HL-60 (cell line): ENCODE measurements at regions not wholly inside any gene's neighbourhood (a gene's known extent, or its start where the extent isn't known, plus 50 kb on each side); places are given as distances from the start of the nearest gene placed in this dataset.

ENCODE experiments used
- DNase-seq, 2 experiments: peaks; one replicate each; pipeline ENCODE4 v3.0.0-alpha.2; 2010 to 2020; ENCODE audit warnings: low read depth in 1 of 2, low spot score in 1 of 2
- H3K27ac ChIP-seq: fragments of 250-450 bp; sonication (Bioruptor Pico); replicated peaks from 2 replicates; pipeline ENCODE4 v1.5.1; 2020; ENCODE audit warnings: mild to moderate bottlenecking, moderate library complexity
- H3K27me3 ChIP-seq: fragments of 250-450 bp; sonication (Bioruptor Pico); 2 replicates; pipeline ENCODE4 v1.5.1; 2021; ENCODE audit warnings: mild to moderate bottlenecking, moderate library complexity; ENCODE audit not compliant: insufficient read depth, poor library complexity, severe bottlenecking
- H3K4me3 ChIP-seq: replicated peaks from 2 replicates; pipeline ENCODE4 v1.5.1; 2011; ENCODE audit warnings: mild to moderate bottlenecking, control low read depth, low read length; ENCODE audit not compliant: insufficient read depth
- GABPA ChIP-seq: IDR thresholded peaks from 2 replicates; pipeline ENCODE4 v1.6.1; 2012; ENCODE audit warnings: low read depth
- POLR2AphosphoS5 ChIP-seq: IDR thresholded peaks from 2 replicates; pipeline ENCODE4 v1.6.1; 2012; ENCODE audit warnings: low read depth
- SPI1 ChIP-seq: IDR thresholded peaks from 2 replicates; pipeline ENCODE4 v1.6.1; 2012; ENCODE audit warnings: low read depth, mild to moderate bottlenecking, borderline replicate concordance
- TF ChIP-seq, protein P1 (sequence below): IDR thresholded peaks from one replicate; pipeline ENCODE4 v1.5.1; 2011; ENCODE audit warnings: low read length, control low read depth, inconsistent platforms; ENCODE audit not compliant: insufficient read depth
- TF ChIP-seq, protein P2 (sequence below): IDR thresholded peaks from 2 replicates; pipeline ENCODE4 v1.6.1; 2012; ENCODE audit warnings: low read depth; ENCODE audit not compliant: insufficient replicate concordance

DNA sequence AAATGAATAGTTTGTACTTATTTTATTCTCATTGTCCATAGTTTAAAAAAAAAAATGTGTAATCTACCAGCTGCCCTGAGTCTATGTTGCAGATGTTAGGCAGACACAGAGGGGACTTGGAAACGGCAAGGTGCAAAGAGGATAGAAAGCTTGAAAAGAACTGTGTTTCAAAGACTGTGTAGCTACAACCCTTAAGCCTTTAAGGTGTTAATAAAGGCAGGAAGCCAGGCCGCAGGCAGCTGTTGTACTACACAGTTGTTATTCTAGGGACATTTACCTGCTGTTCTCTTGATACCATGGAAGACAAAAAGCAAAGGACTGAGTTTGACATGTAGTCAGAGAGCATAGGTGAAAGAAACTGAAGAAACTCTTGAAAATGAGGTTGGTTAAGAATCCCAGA lies 440.0 kb downstream of the TUSC7 start:
- Histone ChIP-seq H3K4me3 (no peak overlapping the region), H3K27ac (no peak overlapping the region), H3K27me3 (no peaks in the 10 kb centered on the region)
- no peak for DNase-seq
- TF ChIP-seq POLR2AphosphoS5 = no peak

DNA sequence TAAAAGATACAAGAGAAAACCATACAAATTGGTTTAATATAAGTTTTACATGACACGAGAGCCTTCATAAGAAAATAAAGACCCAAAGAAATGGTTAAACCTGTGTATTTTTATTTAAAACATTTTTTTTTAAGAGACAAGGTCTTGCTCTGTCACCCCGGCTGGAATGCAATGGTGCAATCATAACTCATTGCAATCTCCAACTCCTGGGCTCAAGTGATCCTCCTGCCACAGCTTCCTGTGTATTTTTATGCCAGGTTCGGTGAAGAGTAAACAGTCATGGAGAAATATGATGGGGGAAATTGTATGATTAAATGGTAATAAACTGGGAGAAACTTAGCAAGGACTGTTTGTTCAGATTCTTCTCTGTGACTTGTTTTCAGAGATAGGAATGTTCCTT lies 441.0 kb downstream of the TUSC7 start:
- no peak for DNase-seq
- Histone ChIP-seq H3K27me3 (no peaks in the 10 kb centered on the region), H3K27ac (no peak overlapping the region), H3K4me3 (no peak overlapping the region)
- TF ChIP-seq SPI1 (no peak), POLR2AphosphoS5 (no peak), GABPA (no peak)
- TF ChIP-seq, protein P1, sequence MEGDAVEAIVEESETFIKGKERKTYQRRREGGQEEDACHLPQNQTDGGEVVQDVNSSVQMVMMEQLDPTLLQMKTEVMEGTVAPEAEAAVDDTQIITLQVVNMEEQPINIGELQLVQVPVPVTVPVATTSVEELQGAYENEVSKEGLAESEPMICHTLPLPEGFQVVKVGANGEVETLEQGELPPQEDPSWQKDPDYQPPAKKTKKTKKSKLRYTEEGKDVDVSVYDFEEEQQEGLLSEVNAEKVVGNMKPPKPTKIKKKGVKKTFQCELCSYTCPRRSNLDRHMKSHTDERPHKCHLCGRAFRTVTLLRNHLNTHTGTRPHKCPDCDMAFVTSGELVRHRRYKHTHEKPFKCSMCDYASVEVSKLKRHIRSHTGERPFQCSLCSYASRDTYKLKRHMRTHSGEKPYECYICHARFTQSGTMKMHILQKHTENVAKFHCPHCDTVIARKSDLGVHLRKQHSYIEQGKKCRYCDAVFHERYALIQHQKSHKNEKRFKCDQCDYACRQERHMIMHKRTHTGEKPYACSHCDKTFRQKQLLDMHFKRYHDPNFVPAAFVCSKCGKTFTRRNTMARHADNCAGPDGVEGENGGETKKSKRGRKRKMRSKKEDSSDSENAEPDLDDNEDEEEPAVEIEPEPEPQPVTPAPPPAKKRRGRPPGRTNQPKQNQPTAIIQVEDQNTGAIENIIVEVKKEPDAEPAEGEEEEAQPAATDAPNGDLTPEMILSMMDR = no peak
- TF ChIP-seq, protein P2, sequence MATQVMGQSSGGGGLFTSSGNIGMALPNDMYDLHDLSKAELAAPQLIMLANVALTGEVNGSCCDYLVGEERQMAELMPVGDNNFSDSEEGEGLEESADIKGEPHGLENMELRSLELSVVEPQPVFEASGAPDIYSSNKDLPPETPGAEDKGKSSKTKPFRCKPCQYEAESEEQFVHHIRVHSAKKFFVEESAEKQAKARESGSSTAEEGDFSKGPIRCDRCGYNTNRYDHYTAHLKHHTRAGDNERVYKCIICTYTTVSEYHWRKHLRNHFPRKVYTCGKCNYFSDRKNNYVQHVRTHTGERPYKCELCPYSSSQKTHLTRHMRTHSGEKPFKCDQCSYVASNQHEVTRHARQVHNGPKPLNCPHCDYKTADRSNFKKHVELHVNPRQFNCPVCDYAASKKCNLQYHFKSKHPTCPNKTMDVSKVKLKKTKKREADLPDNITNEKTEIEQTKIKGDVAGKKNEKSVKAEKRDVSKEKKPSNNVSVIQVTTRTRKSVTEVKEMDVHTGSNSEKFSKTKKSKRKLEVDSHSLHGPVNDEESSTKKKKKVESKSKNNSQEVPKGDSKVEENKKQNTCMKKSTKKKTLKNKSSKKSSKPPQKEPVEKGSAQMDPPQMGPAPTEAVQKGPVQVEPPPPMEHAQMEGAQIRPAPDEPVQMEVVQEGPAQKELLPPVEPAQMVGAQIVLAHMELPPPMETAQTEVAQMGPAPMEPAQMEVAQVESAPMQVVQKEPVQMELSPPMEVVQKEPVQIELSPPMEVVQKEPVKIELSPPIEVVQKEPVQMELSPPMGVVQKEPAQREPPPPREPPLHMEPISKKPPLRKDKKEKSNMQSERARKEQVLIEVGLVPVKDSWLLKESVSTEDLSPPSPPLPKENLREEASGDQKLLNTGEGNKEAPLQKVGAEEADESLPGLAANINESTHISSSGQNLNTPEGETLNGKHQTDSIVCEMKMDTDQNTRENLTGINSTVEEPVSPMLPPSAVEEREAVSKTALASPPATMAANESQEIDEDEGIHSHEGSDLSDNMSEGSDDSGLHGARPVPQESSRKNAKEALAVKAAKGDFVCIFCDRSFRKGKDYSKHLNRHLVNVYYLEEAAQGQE = no peak

DNA sequence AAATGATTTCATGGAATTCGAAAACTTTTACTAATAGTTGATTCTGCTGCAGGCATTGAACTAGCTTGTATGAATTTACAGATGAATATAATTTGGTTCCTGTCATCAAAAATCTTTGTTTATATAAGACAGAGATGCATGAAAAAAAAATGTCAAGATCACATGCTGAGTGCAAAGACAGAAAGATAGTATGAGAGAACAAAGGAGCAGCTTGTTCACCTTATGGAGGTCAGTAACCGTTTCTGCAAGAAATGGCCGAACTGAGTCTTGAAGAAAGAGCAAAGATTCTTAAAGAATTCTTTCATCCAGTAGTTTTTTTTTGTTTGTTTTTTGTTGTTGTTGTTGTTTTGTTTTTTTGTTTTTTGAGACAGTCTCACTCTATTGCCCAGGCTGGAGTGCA lies 450.6 kb downstream of the TUSC7 start:
- no peak for DNase-seq
- H3K27me3 ChIP-seq = no peaks in the 10 kb centered on the region
- no peak for TF ChIP-seq POLR2AphosphoS5
- TF ChIP-seq GABPA = no peak
- TF ChIP-seq, protein P2 = no peak
- no peak for TF ChIP-seq SPI1
- TF ChIP-seq, protein P1 = no peak
- no peak overlapping the region for H3K27ac ChIP-seq
- no peak overlapping the region for H3K4me3 ChIP-seq

DNA sequence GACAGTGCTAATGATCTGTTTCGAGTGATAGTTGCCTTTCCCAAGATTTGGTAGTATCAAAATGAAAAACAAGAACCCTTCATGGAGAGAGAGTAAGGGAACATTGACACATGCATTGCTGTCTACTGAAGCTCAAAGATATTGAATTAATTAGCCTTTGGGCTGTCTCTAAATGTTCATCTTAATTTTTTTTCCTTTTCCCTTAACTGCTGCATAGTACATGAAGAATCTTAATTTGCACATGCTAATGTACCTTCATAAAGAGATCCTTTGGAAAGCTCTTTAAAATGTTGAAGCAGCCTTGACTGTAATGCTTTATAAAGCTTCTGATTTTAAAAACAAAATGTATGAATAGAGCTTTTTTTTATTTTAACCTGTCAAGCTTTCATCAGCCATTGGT lies 452.2 kb downstream of the TUSC7 start:
- TF ChIP-seq POLR2AphosphoS5 (no peak), GABPA (no peak)
- Histone ChIP-seq H3K4me3 (no peak overlapping the region), H3K27me3 (no peaks in the 10 kb centered on the region), H3K27ac (no peak overlapping the region)
- DNase-seq = no peak

DNA sequence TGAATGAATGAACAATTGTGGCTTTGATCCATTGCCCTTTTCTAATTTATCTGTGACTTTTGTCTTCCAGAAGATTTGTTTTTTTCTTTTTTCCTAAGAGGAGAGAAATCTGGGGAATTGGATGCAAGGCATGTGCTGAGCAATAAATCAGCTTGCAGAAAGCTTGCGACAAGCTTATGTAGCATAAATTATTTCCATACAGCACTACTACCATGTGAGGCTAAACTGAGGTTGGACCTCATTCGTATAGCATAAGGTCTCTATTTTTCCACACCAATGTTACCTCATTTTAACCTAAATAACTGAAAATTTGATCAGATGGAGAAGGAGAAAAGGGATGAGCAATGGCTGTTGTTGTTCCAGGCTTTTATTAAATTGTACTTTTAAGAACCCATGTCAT lies 455.6 kb downstream of the TUSC7 start:
- Histone ChIP-seq H3K27ac (no peak overlapping the region), H3K27me3 (peaks cover 2% of the 10 kb centered on the region), H3K4me3 (no peak overlapping the region)
- no peak for TF ChIP-seq SPI1
- no peak for TF ChIP-seq GABPA
- TF ChIP-seq, protein P1 = no peak
- TF ChIP-seq, protein P2 = no peak
- no peak for TF ChIP-seq POLR2AphosphoS5
- no peak for DNase-seq
